IPS-15b (cell line): ENCODE measurements at regions not wholly inside any gene's neighbourhood (a gene's known extent, or its start where the extent isn't known, plus 50 kb on each side); places are given as distances from the start of the nearest gene placed in this dataset.

Experiments
- H3K27me3 ChIP-seq: one replicate; pipeline ENCODE4 v1.6.1; 2013; ENCODE audit warnings: low read length; ENCODE audit not compliant: control insufficient read depth, insufficient read depth
- H3K36me3 ChIP-seq: one replicate; pipeline ENCODE4 v1.6.1; 2013; ENCODE audit warnings: low read length; ENCODE audit not compliant: control insufficient read depth, insufficient read depth
- H3K4me1 ChIP-seq: one replicate; pipeline ENCODE4 v1.6.1; 2013; ENCODE audit warnings: mild to moderate bottlenecking, low read length; ENCODE audit not compliant: control insufficient read depth, insufficient read depth
- H3K4me3 ChIP-seq: one replicate; pipeline ENCODE4 v1.5.1; 2013; ENCODE audit warnings: low read depth, low read length
- H3K9ac ChIP-seq: one replicate; pipeline ENCODE4 v1.6.1; 2013; ENCODE audit warnings: low read depth, mild to moderate bottlenecking, low read length
- H3K9me3 ChIP-seq: one replicate; pipeline ENCODE4 v1.6.1; 2013; ENCODE audit warnings: mild to moderate bottlenecking, low read length; ENCODE audit not compliant: control insufficient read depth, insufficient read depth

DNA sequence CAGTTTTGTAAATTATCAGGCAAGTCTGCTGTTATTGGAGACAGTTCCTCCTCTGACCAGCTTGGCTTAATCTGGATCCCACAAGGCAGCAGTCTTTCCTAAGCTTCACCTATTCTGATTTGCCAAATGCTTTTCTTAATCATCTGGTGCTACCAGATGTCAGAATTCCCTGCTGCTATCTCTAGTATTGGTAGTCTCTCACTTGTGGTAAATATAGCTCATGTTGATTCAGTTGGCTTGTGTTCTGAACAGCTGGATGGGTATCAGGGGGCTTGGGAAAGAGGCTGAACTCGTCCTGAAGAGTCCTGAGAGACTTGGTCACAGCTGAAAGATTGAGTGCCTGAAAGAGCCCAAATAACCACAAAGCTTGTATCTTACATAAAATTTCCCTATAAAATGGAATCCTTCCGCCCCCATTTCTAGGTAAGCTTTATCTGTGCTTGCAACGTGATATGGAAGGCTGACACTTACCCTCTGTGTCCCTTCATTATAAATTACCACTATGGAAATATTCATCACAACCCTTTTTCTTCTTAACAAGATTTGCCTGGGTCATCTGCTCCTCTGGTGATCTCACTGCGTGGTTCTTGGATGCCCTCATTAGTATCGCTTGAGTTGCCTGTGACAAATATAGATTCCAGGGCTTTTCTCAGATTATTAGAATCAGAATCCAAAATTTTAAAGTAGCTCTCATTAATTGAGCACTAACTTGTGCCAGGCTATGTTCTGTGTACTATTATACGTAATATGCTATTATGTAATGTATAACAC lies 104.1 kb upstream of the GPRIN3 start:
- Histone ChIP-seq H3K4me1 (no peaks in the 10 kb centered on the region), H3K4me3 (no peak overlapping the region), H3K27me3 (no peaks in the 10 kb centered on the region), H3K9ac (no peak overlapping the region), H3K36me3 (no peaks in the 10 kb centered on the region), H3K9me3 (no peaks in the 10 kb centered on the region)

DNA sequence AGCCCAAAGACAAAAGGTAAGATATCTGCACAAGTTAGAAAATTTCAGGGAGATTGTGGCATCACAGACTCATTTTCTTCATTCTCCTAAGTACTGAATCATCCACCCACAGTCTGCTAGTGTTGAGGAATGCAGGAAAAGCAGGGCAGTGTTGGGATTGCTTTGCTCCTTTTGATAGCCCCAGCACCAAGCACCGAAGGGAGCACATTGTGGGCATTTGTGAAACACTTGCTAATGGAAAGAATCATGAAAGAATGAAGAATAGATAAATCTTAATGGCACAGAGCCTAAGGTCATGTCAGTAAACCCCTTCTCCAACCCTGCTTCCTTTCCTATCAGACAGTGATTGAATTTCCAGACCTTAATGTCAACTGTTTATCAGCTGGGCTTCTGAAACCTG lies 103.1 kb upstream of the GPRIN3 start:
- Histone ChIP-seq H3K9me3 (no peaks in the 10 kb centered on the region), H3K36me3 (no peaks in the 10 kb centered on the region), H3K4me3 (no peak overlapping the region), H3K27me3 (no peaks in the 10 kb centered on the region), H3K9ac (no peak overlapping the region), H3K4me1 (no peaks in the 10 kb centered on the region)

DNA sequence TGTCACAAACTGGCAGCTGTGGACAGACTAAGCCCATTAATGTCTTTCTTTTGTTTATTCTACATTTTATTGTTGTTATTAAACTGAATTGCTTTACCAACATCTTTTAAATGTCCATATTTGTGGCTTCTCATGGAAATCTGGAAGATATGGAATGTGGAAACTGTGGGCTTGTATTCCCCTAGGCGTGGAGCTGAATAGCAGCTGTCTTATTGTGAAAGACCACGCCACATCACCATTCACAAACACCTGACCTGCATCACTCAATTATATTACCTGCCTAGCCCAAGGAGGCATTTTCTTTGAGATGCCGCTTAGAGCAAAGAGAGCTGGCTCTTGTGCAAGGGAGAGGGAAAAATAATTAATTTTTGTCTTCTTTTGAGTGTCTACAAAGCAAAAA lies 96.9 kb upstream of the GPRIN3 start:
- no peaks in the 10 kb centered on the region for H3K9me3 ChIP-seq
- no peaks in the 10 kb centered on the region for H3K27me3 ChIP-seq
- no peaks in the 10 kb centered on the region for H3K4me1 ChIP-seq
- no peak overlapping the region for H3K9ac ChIP-seq
- H3K36me3 ChIP-seq = no peaks in the 10 kb centered on the region
- no peak overlapping the region for H3K4me3 ChIP-seq

DNA sequence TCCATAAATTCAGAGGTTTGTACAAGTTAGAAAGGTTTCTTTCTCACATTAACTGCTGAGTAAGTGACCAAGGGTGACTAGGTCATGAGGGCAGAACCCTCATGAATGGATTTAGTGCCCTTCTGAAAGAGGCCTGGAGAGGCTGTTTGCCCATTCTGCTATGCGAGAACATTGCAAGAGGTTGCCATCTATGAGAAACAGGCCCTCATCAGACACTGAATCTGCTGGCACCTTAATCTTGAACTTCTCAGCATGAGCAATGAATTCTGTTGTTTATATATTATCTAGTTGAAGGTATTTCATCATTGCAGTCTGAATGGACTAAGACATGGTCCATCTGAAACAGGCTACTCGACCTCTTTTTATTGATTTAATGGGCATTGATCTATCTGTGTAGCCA lies 96.2 kb upstream of the GPRIN3 start:
- H3K36me3 ChIP-seq = no peaks in the 10 kb centered on the region
- no peak overlapping the region for H3K9ac ChIP-seq
- no peaks in the 10 kb centered on the region for H3K27me3 ChIP-seq
- no peaks in the 10 kb centered on the region for H3K4me1 ChIP-seq
- H3K4me3 ChIP-seq = no peak overlapping the region
- H3K9me3 ChIP-seq = no peaks in the 10 kb centered on the region

DNA sequence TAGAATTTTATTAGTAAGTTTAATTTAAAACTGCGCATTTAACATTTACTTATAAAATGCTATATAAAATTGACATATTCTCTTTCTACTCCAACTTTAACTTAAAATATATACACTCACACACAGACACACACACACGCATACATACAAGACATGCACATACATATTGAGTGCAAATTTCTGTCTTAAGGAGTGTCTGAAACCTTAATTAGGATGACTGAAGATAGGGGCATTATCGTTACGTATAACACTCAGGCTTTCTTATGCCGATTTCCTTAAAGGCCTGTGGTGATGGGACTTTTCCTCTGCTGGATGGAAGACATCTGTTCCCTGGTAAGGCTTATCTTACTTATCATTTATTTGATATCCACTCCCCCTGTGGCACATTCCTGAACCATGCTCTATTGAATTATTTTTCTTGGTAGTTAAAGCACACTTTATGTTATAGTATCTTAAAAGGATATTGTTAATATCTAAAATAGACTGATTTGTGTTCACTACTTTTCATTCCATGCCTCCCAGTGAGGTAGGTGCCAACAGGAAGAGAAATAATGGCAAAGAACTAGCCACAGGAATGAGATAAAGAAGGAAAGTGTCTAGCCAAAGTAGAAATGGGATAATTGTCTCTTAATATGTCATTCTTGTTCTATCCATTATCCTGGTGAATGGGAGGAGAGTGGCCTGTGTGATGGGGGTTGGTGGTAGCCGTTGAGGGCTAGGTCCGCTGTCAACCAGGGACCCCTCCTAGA lies 92.9 kb upstream of the GPRIN3 start:
- Histone ChIP-seq H3K9ac (no peak overlapping the region), H3K4me1 (no peaks in the 10 kb centered on the region), H3K4me3 (no peak overlapping the region), H3K36me3 (no peaks in the 10 kb centered on the region), H3K27me3 (no peaks in the 10 kb centered on the region), H3K9me3 (no peaks in the 10 kb centered on the region)

DNA sequence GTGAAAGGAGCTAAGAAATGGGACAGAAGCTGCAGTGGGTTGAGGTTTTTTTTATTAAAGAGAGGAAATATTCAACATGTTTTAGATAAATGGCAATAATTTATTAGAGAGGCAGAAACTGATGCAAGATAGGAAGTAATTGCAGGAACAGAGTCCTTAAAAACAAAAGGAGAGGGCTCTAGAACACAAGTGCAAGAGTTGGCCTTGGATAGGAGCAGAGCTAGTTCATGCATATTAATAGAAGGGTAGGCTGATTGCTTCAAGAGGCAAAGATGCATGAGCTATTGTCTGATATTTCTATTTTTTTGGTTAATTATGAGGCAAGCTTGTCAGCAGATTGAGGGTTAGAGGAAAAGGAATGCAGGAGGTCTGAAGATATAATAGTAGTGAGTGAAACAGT lies 91.0 kb upstream of the GPRIN3 start:
- no peak overlapping the region for H3K4me3 ChIP-seq
- H3K36me3 ChIP-seq = no peaks in the 10 kb centered on the region
- H3K9me3 ChIP-seq = no peaks in the 10 kb centered on the region
- no peaks in the 10 kb centered on the region for H3K4me1 ChIP-seq
- H3K9ac ChIP-seq = no peak overlapping the region
- H3K27me3 ChIP-seq = no peaks in the 10 kb centered on the region

DNA sequence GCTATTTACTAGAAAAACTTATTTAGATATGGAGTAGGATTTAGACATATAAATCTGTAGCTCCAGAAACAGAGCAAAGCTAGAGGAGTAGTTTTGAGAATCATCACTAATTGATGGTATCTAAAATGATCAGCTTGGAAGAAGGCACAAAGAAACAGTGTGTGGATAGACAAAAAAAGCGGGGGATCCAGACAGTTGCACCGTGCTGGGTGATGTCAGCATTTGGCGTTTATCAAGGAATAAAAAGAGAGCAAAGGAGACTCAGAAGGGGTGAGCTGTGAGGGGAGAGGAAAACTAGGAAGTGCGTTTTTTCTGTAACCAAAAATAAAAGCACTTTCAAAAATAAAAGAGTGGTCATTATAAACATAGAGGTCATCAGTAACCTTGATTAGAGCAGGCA lies 90.5 kb upstream of the GPRIN3 start:
- no peak overlapping the region for H3K4me3 ChIP-seq
- H3K36me3 ChIP-seq = no peaks in the 10 kb centered on the region
- H3K9me3 ChIP-seq = no peaks in the 10 kb centered on the region
- no peaks in the 10 kb centered on the region for H3K27me3 ChIP-seq
- H3K9ac ChIP-seq = no peak overlapping the region
- no peaks in the 10 kb centered on the region for H3K4me1 ChIP-seq

DNA sequence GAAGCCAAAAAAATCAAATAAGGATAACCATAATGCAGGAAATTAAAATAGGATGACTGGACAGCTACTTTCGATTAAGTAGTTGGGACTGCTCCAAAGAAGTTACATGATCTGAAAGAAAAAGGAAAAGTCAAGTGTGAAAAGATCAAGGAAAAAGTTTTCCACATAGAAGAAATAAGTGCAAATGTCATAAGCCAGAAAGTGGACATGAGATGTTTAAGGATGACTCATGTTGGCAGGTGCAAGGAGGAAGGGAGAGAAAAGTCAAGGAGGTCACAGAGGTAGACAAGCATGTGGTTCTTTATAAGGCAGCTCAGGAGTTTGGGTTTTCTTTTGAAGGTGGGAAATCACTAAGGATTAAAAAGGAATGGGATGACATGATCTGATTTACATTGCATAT lies 89.8 kb upstream of the GPRIN3 start:
- Histone ChIP-seq H3K9ac (no peak overlapping the region), H3K27me3 (no peaks in the 10 kb centered on the region), H3K36me3 (no peaks in the 10 kb centered on the region), H3K4me3 (no peak overlapping the region), H3K9me3 (no peaks in the 10 kb centered on the region), H3K4me1 (no peaks in the 10 kb centered on the region)

DNA sequence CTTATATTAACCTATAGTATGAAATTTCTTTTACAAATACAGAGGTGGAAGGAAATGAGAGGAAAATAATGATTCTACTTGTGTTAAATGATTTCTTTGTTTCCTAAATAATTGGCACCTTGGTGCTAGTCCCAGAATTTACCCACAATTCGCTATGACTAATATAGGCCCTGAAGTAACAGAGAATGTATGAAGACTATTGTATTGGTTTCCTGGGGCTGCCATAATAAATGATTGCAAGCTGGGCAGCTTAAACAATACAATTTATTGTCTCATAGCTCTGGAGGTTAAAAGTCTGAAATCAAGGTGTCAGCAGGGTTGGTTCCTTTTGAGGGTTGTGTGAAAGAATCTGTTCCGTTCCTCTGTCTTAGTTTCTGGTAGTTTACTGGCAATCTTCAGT lies 74.8 kb upstream of the GPRIN3 start:
- Histone ChIP-seq H3K36me3 (no peaks in the 10 kb centered on the region), H3K4me1 (no peaks in the 10 kb centered on the region), H3K9me3 (no peaks in the 10 kb centered on the region), H3K9ac (no peak overlapping the region), H3K27me3 (no peaks in the 10 kb centered on the region), H3K4me3 (no peak overlapping the region)

DNA sequence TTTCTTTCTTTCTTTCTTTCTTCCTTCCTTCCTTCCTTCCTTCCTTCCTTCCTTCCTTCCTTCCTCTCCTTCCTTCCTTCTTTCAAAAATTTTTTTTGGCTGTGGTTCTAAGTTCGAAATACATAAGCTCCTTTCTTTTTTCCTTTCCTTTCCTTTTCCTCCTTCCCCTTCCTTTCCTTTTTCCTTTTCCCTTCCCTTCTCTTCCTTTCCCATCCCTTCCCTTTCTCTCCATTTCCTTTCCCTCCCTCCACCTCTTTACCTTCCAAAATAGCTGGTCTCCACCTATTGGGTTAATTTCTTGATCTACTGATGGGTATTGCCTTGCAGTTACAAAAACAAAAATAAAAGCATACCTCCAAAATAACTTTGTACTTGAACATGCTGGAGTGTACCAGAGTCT lies 73.4 kb upstream of the GPRIN3 start:
- no peaks in the 10 kb centered on the region for H3K9me3 ChIP-seq

DNA sequence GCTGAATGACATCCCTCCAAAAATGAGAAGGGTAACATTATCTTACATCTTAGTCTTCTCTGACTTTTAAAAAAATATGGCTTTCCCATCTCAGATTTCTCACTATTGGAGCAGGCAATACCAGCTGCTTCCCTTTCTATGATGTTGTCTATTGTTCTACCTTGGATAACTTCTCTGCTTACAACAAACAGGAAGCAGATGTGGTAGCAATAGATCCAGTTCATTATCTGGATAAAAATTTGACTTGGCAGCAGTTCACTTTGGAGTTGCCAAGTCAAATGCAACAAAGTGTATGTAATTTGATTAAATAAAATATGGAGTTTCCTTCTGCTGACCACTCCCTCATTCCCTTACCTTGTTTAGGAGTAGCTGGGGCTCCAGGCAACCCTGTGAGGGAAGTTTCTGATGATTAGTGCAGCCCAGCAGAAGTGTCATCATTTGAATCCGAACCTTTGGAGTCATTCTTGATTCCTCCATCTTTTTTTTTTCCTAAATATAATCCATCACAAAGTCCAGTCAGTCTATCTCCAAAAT lies 72.0 kb upstream of the GPRIN3 start:
- Histone ChIP-seq H3K4me3 (no peak overlapping the region), H3K4me1 (no peaks in the 10 kb centered on the region), H3K9me3 (no peaks in the 10 kb centered on the region), H3K36me3 (no peaks in the 10 kb centered on the region), H3K27me3 (no peaks in the 10 kb centered on the region), H3K9ac (no peak overlapping the region)

More for the DNA sequence above, 73.4 kb upstream of the GPRIN3 start:
- Histone ChIP-seq H3K36me3 (no peaks in the 10 kb centered on the region), H3K9ac (no peak overlapping the region), H3K4me3 (no peak overlapping the region), H3K27me3 (no peaks in the 10 kb centered on the region), H3K4me1 (no peaks in the 10 kb centered on the region)

DNA sequence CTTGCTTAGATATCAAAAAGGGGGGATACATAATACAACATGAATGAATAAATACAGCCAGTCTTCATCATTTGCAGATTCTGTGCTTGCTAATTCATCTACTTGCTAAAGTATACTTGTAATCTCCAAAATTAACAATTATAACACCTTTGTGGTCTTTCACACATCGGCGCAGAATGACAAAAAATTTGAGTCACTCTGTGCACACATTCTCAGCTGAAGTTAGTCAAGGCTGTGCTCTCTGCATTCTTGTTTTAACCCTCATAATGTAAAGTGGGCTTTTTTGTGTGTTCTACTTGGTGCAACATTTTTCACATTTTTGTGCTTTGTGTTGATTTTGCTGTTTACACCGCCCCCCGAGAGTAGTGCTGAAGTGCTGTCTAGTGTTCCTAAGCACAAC lies 65.8 kb upstream of the GPRIN3 start:
- no peak overlapping the region for H3K4me3 ChIP-seq
- no peak overlapping the region for H3K9ac ChIP-seq
- H3K27me3 ChIP-seq = no peaks in the 10 kb centered on the region
- no peaks in the 10 kb centered on the region for H3K9me3 ChIP-seq
- H3K4me1 ChIP-seq = no peaks in the 10 kb centered on the region
- H3K36me3 ChIP-seq = no peaks in the 10 kb centered on the region
